ENCODE measurements at regions not wholly inside any gene's neighbourhood (a gene's known extent, or its start where the extent isn't known, plus 50 kb on each side); places are given as distances from the start of the nearest gene placed in this dataset.

GRCh38 chr5:5765066-5765850 lies 342.8 kb downstream of the ICE1 start:
- ChIA-PET CTCF (no interaction called here), POLR2A (no interaction called here)
- no peak for ATAC-seq
- no peaks in the 10 kb centered on the region for H3K9me3 Mint-ChIP-seq
- DNase-seq: no peak
- H3K27me3 Mint-ChIP-seq: peaks cover 2% of the 10 kb centered on the region
- no peaks in the 10 kb centered on the region for H3K36me3 Mint-ChIP-seq (ENCODE audit: low read depth)
- no peak overlapping the region for H3K27ac Mint-ChIP-seq
- intact Hi-C loops (cut with micrococcal nuclease): no loop called here
- H3K4me1 Mint-ChIP-seq (ENCODE audit: low read depth): no peaks in the 10 kb centered on the region
- H3K4me3 Mint-ChIP-seq: no peak overlapping the region
- no peak for TF ChIP-seq CTCF (IDR thresholded peaks at IDR 0.05)

GRCh38 chr5:5764246-5764645 lies 341.8 kb downstream of the ICE1 start:
- ChIA-PET CTCF (no interaction called here), POLR2A (no interaction called here)
- no peak overlapping the region for H3K27ac Mint-ChIP-seq
- no peak for ATAC-seq
- intact Hi-C loops (cut with micrococcal nuclease): no loop called here
- H3K36me3 Mint-ChIP-seq (ENCODE audit: low read depth): no peaks in the 10 kb centered on the region
- no peaks in the 10 kb centered on the region for H3K4me1 Mint-ChIP-seq (ENCODE audit: low read depth)
- H3K27me3 Mint-ChIP-seq: peaks cover 2% of the 10 kb centered on the region
- H3K4me3 Mint-ChIP-seq: no peak overlapping the region
- no peak for DNase-seq
- TF ChIP-seq CTCF (IDR thresholded peaks at IDR 0.05): no peak
- H3K9me3 Mint-ChIP-seq: no peaks in the 10 kb centered on the region

GRCh38 chr5:5756762-5757161 lies 334.3 kb downstream of the ICE1 start:
- ATAC-seq: no peak
- TF ChIP-seq CTCF (IDR thresholded peaks at IDR 0.05): no peak
- ChIA-PET CTCF (no interaction called here), POLR2A (no interaction called here)
- Mint-ChIP-seq H3K9me3 (no peaks in the 10 kb centered on the region), H3K27me3 (no peaks in the 10 kb centered on the region), H3K4me1 (ENCODE audit: low read depth) (no peaks in the 10 kb centered on the region), H3K4me3 (no peak overlapping the region), H3K27ac (no peak overlapping the region), H3K36me3 (ENCODE audit: low read depth) (no peaks in the 10 kb centered on the region)
- intact Hi-C loops (cut with micrococcal nuclease): no loop called here
- DNase-seq: no peak

GRCh38 chr5:5755888-5756287 lies 333.4 kb downstream of the ICE1 start:
- Mint-ChIP-seq H3K36me3 (ENCODE audit: low read depth) (no peaks in the 10 kb centered on the region), H3K27ac (no peak overlapping the region), H3K9me3 (no peaks in the 10 kb centered on the region), H3K4me3 (no peak overlapping the region), H3K4me1 (ENCODE audit: low read depth) (peaks cover 2% of the 10 kb centered on the region), H3K27me3 (peaks cover 3% of the 10 kb centered on the region)
- DNase-seq (no peak), ATAC-seq (no peak)
- intact Hi-C loops (cut with micrococcal nuclease): no loop called here
- CTCF ChIA-PET: no interaction called here
- TF ChIP-seq CTCF (IDR thresholded peaks at IDR 0.05): no peak
- POLR2A ChIA-PET: no interaction called here

GRCh38 chr5:5752844-5753243 lies 330.4 kb downstream of the ICE1 start:
- POLR2A ChIA-PET: no interaction called here
- H3K27ac Mint-ChIP-seq: no peak overlapping the region
- no peaks in the 10 kb centered on the region for H3K9me3 Mint-ChIP-seq
- peaks cover 6% of the 10 kb centered on the region for H3K27me3 Mint-ChIP-seq
- no peak for DNase-seq
- peaks cover 2% of the 10 kb centered on the region for H3K4me1 Mint-ChIP-seq (ENCODE audit: low read depth)
- no peak for ATAC-seq
- CTCF ChIA-PET: no interaction called here
- no peak overlapping the region for H3K4me3 Mint-ChIP-seq
- no peak for TF ChIP-seq CTCF (IDR thresholded peaks at IDR 0.05)
- H3K36me3 Mint-ChIP-seq (ENCODE audit: low read depth): no peaks in the 10 kb centered on the region
- intact Hi-C loops (cut with micrococcal nuclease): no loop called here

All from activated CD8-positive, alpha-beta T cell treated with anti-CD3 and anti-CD28 coated beads for 36 hours (primary cell).